ENCODE measurements at regions not wholly inside any gene's neighbourhood (a gene's known extent, or its start where the extent isn't known, plus 50 kb on each side); places are given as distances from the start of the nearest gene placed in this dataset.
"Not testable (repeated sequence)": the region's sequence is repeated elsewhere in the genome, so short reads cannot be mapped to it uniquely, and the experiment has no call there.

- Mint-ChIP-seq H3K36me3 (ENCODE audit: low read depth) (no peaks in the 10 kb centered on the region), H3K27ac (ENCODE audit: unreplicated experiment) (no peak overlapping the region), H3K4me1 (ENCODE audit: low read depth) (no peaks in the 10 kb centered on the region), H3K9me3 (ENCODE audit: low read depth) (peaks cover 8% of the 10 kb centered on the region), H3K4me3 (ENCODE audit: unreplicated experiment) (no peak overlapping the region), H3K27me3 (ENCODE audit: low read depth) (no peaks in the 10 kb centered on the region)
- no peak for TF ChIP-seq CTCF (IDR thresholded peaks at IDR 0.05)
- DNase-seq (ENCODE audit: low spot score): no peak
These were observed 656.3 kb downstream of the ETNK1 start for GRCh38 chr12:23281295-23281694.

- H3K4me1 Mint-ChIP-seq (ENCODE audit: low read depth): no peaks in the 10 kb centered on the region
- no peaks in the 10 kb centered on the region for H3K36me3 Mint-ChIP-seq (ENCODE audit: low read depth)
- TF ChIP-seq CTCF (IDR thresholded peaks at IDR 0.05): no peak
- H3K27ac Mint-ChIP-seq (ENCODE audit: unreplicated experiment): no peak overlapping the region
- peaks cover 8% of the 10 kb centered on the region for H3K9me3 Mint-ChIP-seq (ENCODE audit: low read depth)
- no peak for DNase-seq (ENCODE audit: low spot score)
- no peaks in the 10 kb centered on the region for H3K27me3 Mint-ChIP-seq (ENCODE audit: low read depth)
- no peak overlapping the region for H3K4me3 Mint-ChIP-seq (ENCODE audit: unreplicated experiment)
These were observed 657.7 kb downstream of the ETNK1 start for GRCh38 chr12:23282701-23283100.

GRCh38 chr12:23285764-23286530 lies 661.0 kb downstream of the ETNK1 start:
- H3K36me3 Mint-ChIP-seq (ENCODE audit: low read depth); H3K27ac Mint-ChIP-seq (ENCODE audit: unreplicated experiment); H3K9me3 Mint-ChIP-seq (ENCODE audit: low read depth); H3K27me3 Mint-ChIP-seq (ENCODE audit: low read depth); H3K4me3 Mint-ChIP-seq (ENCODE audit: unreplicated experiment); H3K4me1 Mint-ChIP-seq (ENCODE audit: low read depth): not testable (repeated sequence)
- DNase-seq (ENCODE audit: low spot score): peak; percentile 79

GRCh38 chr12:23290627-23291330 lies 658.7 kb downstream of the SOX5 start:
- no peak for TF ChIP-seq CTCF (IDR thresholded peaks at IDR 0.05)
- peaks cover 29% of the 10 kb centered on the region for H3K4me1 Mint-ChIP-seq (ENCODE audit: low read depth)
- no peak for DNase-seq (ENCODE audit: low spot score)
- no peak overlapping the region for H3K4me3 Mint-ChIP-seq (ENCODE audit: unreplicated experiment)
- H3K36me3 Mint-ChIP-seq (ENCODE audit: low read depth): no peaks in the 10 kb centered on the region
- no peaks in the 10 kb centered on the region for H3K27me3 Mint-ChIP-seq (ENCODE audit: low read depth)
- no peaks in the 10 kb centered on the region for H3K9me3 Mint-ChIP-seq (ENCODE audit: low read depth)
- no peak overlapping the region for H3K27ac Mint-ChIP-seq (ENCODE audit: unreplicated experiment)

- no peaks in the 10 kb centered on the region for H3K36me3 Mint-ChIP-seq (ENCODE audit: low read depth)
- no peaks in the 10 kb centered on the region for H3K4me1 Mint-ChIP-seq (ENCODE audit: low read depth)
- peaks cover 6% of the 10 kb centered on the region for H3K9me3 Mint-ChIP-seq (ENCODE audit: low read depth)
- TF ChIP-seq CTCF (IDR thresholded peaks at IDR 0.05): no peak
- no peak overlapping the region for H3K4me3 Mint-ChIP-seq (ENCODE audit: unreplicated experiment)
- no peak overlapping the region for H3K27ac Mint-ChIP-seq (ENCODE audit: unreplicated experiment)
- H3K27me3 Mint-ChIP-seq (ENCODE audit: low read depth): no peaks in the 10 kb centered on the region
- no peak for DNase-seq (ENCODE audit: low spot score)
These were observed 646.2 kb downstream of the SOX5 start for GRCh38 chr12:23303220-23303619.

Data from chondrocyte (in vitro differentiated cells).